ENCODE measurements at regions not wholly inside any gene's neighbourhood (a gene's known extent, or its start where the extent isn't known, plus 50 kb on each side); places are given as distances from the start of the nearest gene placed in this dataset.

DNA sequence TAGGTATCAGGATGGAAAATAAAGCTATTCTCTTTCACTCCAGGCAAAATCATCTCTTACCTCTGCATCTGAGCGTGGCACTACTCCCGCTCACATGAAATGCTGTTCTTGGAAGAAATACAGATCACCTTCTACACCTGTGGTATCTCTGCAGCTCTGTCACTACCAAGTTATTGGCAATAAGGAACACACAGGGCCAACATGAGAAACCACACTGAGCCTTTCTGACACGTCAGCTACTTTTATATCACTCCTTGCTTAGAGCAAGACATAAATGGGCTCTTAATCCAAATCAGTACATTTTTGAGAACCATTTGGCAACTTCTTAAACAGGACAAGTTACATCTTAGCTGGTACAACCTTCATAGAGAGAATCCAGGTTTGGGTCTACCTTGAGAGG lies 101.8 kb upstream of the GUCY1A1 start (continued):
- TF ChIP-seq, protein P1, sequence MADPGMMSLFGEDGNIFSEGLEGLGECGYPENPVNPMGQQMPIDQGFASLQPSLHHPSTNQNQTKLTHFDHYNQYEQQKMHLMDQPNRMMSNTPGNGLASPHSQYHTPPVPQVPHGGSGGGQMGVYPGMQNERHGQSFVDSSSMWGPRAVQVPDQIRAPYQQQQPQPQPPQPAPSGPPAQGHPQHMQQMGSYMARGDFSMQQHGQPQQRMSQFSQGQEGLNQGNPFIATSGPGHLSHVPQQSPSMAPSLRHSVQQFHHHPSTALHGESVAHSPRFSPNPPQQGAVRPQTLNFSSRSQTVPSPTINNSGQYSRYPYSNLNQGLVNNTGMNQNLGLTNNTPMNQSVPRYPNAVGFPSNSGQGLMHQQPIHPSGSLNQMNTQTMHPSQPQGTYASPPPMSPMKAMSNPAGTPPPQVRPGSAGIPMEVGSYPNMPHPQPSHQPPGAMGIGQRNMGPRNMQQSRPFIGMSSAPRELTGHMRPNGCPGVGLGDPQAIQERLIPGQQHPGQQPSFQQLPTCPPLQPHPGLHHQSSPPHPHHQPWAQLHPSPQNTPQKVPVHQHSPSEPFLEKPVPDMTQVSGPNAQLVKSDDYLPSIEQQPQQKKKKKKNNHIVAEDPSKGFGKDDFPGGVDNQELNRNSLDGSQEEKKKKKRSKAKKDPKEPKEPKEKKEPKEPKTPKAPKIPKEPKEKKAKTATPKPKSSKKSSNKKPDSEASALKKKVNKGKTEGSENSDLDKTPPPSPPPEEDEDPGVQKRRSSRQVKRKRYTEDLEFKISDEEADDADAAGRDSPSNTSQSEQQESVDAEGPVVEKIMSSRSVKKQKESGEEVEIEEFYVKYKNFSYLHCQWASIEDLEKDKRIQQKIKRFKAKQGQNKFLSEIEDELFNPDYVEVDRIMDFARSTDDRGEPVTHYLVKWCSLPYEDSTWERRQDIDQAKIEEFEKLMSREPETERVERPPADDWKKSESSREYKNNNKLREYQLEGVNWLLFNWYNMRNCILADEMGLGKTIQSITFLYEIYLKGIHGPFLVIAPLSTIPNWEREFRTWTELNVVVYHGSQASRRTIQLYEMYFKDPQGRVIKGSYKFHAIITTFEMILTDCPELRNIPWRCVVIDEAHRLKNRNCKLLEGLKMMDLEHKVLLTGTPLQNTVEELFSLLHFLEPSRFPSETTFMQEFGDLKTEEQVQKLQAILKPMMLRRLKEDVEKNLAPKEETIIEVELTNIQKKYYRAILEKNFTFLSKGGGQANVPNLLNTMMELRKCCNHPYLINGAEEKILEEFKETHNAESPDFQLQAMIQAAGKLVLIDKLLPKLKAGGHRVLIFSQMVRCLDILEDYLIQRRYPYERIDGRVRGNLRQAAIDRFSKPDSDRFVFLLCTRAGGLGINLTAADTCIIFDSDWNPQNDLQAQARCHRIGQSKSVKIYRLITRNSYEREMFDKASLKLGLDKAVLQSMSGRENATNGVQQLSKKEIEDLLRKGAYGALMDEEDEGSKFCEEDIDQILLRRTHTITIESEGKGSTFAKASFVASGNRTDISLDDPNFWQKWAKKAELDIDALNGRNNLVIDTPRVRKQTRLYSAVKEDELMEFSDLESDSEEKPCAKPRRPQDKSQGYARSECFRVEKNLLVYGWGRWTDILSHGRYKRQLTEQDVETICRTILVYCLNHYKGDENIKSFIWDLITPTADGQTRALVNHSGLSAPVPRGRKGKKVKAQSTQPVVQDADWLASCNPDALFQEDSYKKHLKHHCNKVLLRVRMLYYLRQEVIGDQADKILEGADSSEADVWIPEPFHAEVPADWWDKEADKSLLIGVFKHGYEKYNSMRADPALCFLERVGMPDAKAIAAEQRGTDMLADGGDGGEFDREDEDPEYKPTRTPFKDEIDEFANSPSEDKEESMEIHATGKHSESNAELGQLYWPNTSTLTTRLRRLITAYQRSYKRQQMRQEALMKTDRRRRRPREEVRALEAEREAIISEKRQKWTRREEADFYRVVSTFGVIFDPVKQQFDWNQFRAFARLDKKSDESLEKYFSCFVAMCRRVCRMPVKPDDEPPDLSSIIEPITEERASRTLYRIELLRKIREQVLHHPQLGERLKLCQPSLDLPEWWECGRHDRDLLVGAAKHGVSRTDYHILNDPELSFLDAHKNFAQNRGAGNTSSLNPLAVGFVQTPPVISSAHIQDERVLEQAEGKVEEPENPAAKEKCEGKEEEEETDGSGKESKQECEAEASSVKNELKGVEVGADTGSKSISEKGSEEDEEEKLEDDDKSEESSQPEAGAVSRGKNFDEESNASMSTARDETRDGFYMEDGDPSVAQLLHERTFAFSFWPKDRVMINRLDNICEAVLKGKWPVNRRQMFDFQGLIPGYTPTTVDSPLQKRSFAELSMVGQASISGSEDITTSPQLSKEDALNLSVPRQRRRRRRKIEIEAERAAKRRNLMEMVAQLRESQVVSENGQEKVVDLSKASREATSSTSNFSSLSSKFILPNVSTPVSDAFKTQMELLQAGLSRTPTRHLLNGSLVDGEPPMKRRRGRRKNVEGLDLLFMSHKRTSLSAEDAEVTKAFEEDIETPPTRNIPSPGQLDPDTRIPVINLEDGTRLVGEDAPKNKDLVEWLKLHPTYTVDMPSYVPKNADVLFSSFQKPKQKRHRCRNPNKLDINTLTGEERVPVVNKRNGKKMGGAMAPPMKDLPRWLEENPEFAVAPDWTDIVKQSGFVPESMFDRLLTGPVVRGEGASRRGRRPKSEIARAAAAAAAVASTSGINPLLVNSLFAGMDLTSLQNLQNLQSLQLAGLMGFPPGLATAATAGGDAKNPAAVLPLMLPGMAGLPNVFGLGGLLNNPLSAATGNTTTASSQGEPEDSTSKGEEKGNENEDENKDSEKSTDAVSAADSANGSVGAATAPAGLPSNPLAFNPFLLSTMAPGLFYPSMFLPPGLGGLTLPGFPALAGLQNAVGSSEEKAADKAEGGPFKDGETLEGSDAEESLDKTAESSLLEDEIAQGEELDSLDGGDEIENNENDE (IDR thresholded peaks at IDR 0.05; ENCODE audit: insufficient replicate concordance, low read length) = no peak
- TF ChIP-seq, protein P2, sequence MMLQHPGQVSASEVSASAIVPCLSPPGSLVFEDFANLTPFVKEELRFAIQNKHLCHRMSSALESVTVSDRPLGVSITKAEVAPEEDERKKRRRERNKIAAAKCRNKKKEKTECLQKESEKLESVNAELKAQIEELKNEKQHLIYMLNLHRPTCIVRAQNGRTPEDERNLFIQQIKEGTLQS (IDR thresholded peaks at IDR 0.05; ENCODE audit: insufficient read depth, low read depth, low read length) = no peak
- TF ChIP-seq NRF1 (IDR thresholded peaks at IDR 0.05; ENCODE audit: low read depth, low read length) (no peak), GTF2F1 (IDR thresholded peaks at IDR 0.05; ENCODE audit: borderline replicate concordance, low read depth, low read length) (no peak), JUN (IDR thresholded peaks at IDR 0.05; ENCODE audit: low read depth, low read length) (no peak), EZH2 (IDR thresholded peaks at IDR 0.05; ENCODE audit: low read depth, low read length, severe bottlenecking) (no peak), EP300 (IDR thresholded peaks at IDR 0.05; ENCODE audit: borderline replicate concordance in 1 of 2, low read depth in 2 of 2, low read length in 2 of 2) (no peak)

All from H1 (cell line).